H1 (cell line): ENCODE measurements at regions not wholly inside any gene's neighbourhood (a gene's known extent, or its start where the extent isn't known, plus 50 kb on each side); places are given as distances from the start of the nearest gene placed in this dataset.

ENCODE experiments used
- CTCF ChIA-PET: fragments of 300-600 bp; sonication (Branson Sonifier 250); formaldehyde crosslinking; loops from one replicate; lab custom pipeline; 2021; ENCODE audit not compliant: partially characterized antibody; lab: Charles Lee
- POLR2A ChIA-PET: fragments of 300-600 bp; sonication (Branson Sonifier 250); formaldehyde crosslinking; loops from one replicate; lab custom pipeline; 2021; ENCODE audit warnings: inconsistent platforms; ENCODE audit not compliant: partially characterized antibody; lab: Charles Lee
- DNase-seq, 2 experiments: peaks; one replicate each; pipeline versions ENCODE4 v3.0.0 to v3.0.0-alpha.2; 2010 to 2022; ENCODE audit warnings: low spot score in 2 of 2, low read depth in 1 of 2, mixed read lengths in 1 of 2
- FAIRE-seq: peaks from 2 replicates; lab custom pipeline; 2011; peaks lifted over from hg19 to GRCh38; lab: Jason Lieb, UNC
- H2AFZ ChIP-seq: 2 replicates; pipeline ENCODE4 v1.8.1; 2012; ENCODE audit warnings: low read length, inconsistent platforms
- H2AK5ac ChIP-seq: 2 replicates; pipeline ENCODE4 v1.6.1; 2013; ENCODE audit warnings: low read depth, low read length
- H2BK120ac ChIP-seq: replicated peaks from 2 replicates; pipeline ENCODE3; 2013; ENCODE audit warnings: low read depth, low read length, inconsistent platforms
- H2BK12ac ChIP-seq: 2 replicates; pipeline ENCODE4 v1.6.1; 2013; ENCODE audit warnings: low read depth, low read length
- H2BK15ac ChIP-seq: 2 replicates; pipeline ENCODE4 v1.6.1; 2013; ENCODE audit warnings: low read length
- H2BK20ac ChIP-seq: 2 replicates; pipeline ENCODE4 v1.6.1; 2013; ENCODE audit warnings: low read length
- H2BK5ac ChIP-seq: 2 replicates; pipeline ENCODE4 v1.6.1; 2013; ENCODE audit warnings: low read depth, low read length
- H3K14ac ChIP-seq: 2 replicates; pipeline ENCODE4 v1.6.1; 2013; ENCODE audit warnings: inconsistent platforms; ENCODE audit not compliant: insufficient read length
- H3K18ac ChIP-seq: 2 replicates; pipeline ENCODE4 v1.6.1; 2013; ENCODE audit warnings: low read length; ENCODE audit errors: extremely low read depth
- H3K23ac ChIP-seq: 2 replicates; pipeline ENCODE4 v1.6.1; 2013; ENCODE audit warnings: inconsistent platforms; ENCODE audit not compliant: insufficient read length
- H3K23me2 ChIP-seq: 2 replicates; pipeline ENCODE4 v1.6.1; 2013; ENCODE audit warnings: low read depth, low read length
- H3K27ac ChIP-seq: 2 replicates; pipeline ENCODE4 v1.6.1; 2011; ENCODE audit warnings: low read depth, low read length, inconsistent platforms
- H3K27me3 ChIP-seq, 4 experiments: replicated peaks in 1 of 4; 1 replicate in 1 of 4; 2 replicates in 3 of 4; pipeline versions ENCODE4 v1.6.1 to v1.8.1; 2011 to 2013; ENCODE audit warnings: low read length in 3 of 4, mild to moderate bottlenecking in 3 of 4, inconsistent platforms in 2 of 4, mixed read lengths in 2 of 4, moderate library complexity in 1 of 4; ENCODE audit not compliant: control insufficient read depth in 3 of 4, insufficient read depth in 3 of 4; ENCODE audit errors: extremely low read depth in 1 of 4
- H3K36me3 ChIP-seq, 4 experiments: 2 replicates each; pipeline versions ENCODE4 v1.6.1 to v1.8.1; 2011 to 2013; ENCODE audit warnings: mild to moderate bottlenecking in 4 of 4, low read length in 3 of 4, moderate library complexity in 2 of 4, control low read depth in 1 of 4, inconsistent platforms in 1 of 4; ENCODE audit not compliant: insufficient read depth in 4 of 4, control insufficient read depth in 2 of 4
- H3K4ac ChIP-seq: replicated peaks from 2 replicates; pipeline ENCODE3; 2013; ENCODE audit warnings: low read length, low read depth, mixed read lengths, inconsistent platforms; ENCODE audit not compliant: insufficient read length
- H3K4me1 ChIP-seq, 4 experiments: replicated peaks in 1 of 4; 1 replicate in 1 of 4; 2 replicates in 3 of 4; pipeline versions ENCODE4 v1.6.1 to v1.8.1; 2011 to 2013; ENCODE audit warnings: low read length in 3 of 4, inconsistent platforms in 2 of 4, mixed read lengths in 1 of 4; ENCODE audit not compliant: insufficient read depth in 4 of 4, control insufficient read depth in 3 of 4
- H3K4me2 ChIP-seq, 2 experiments: 2 replicates each; pipeline versions ENCODE4 v1.6.1 to v1.8.1; 2011 to 2013; ENCODE audit warnings: low read depth in 2 of 2, low read length in 2 of 2, control low read depth in 1 of 2, inconsistent platforms in 1 of 2, mild to moderate bottlenecking in 1 of 2; ENCODE audit not compliant: insufficient read depth in 1 of 2
- H3K4me3 ChIP-seq, 4 experiments: fragments of 200-600, 300-600 bp in 1 of 4; sonication (generic), shearing (Covaris generic), sonication (Bioruptor Twin) in 1 of 4; 2 replicates each; pipeline versions ENCODE4 v1.5.1 to v1.8.1; 2011 to 2016; ENCODE audit warnings: low read length in 4 of 4, low read depth in 3 of 4, control low read depth in 2 of 4, inconsistent platforms in 2 of 4, mild to moderate bottlenecking in 2 of 4, mixed read lengths in 1 of 4, moderate library complexity in 1 of 4; ENCODE audit not compliant: insufficient read depth in 2 of 4; ENCODE audit errors: extremely low read depth in 1 of 4
- H3K56ac ChIP-seq: replicated peaks from 2 replicates; pipeline ENCODE3; 2013; ENCODE audit warnings: low read depth, mild to moderate bottlenecking, mixed read lengths, low read length, inconsistent platforms; ENCODE audit not compliant: insufficient read length
- H3K79me1 ChIP-seq: 2 replicates; pipeline ENCODE4 v1.6.1; 2013; ENCODE audit warnings: low read depth, low read length, control low read depth
- H3K79me2 ChIP-seq, 2 experiments: 2 replicates each; pipeline versions ENCODE4 v1.6.1 to v1.8.1; 2012 to 2013; ENCODE audit warnings: low read length in 2 of 2, mild to moderate bottlenecking in 2 of 2, inconsistent platforms in 1 of 2; ENCODE audit not compliant: insufficient read depth in 2 of 2, control insufficient read depth in 1 of 2
- H3K9ac ChIP-seq, 4 experiments: replicated peaks in 1 of 4; 1 replicate in 1 of 4; 2 replicates in 3 of 4; pipeline versions ENCODE4 v1.6.1 to v1.8.1; 2011 to 2013; ENCODE audit warnings: low read depth in 3 of 4, low read length in 3 of 4, control low read depth in 2 of 4, mild to moderate bottlenecking in 2 of 4, moderate library complexity in 2 of 4, inconsistent platforms in 1 of 4; ENCODE audit errors: extremely low read depth in 1 of 4
- H3K9me3 ChIP-seq, 2 experiments: 2 replicates each; pipeline versions ENCODE4 v1.6.1 to v1.8.1; 2012 to 2013; ENCODE audit warnings: mild to moderate bottlenecking in 2 of 2, moderate library complexity in 2 of 2, control low read depth in 1 of 2, inconsistent platforms in 1 of 2, low read depth in 1 of 2, low read length in 1 of 2, mixed read lengths in 1 of 2; ENCODE audit not compliant: insufficient read depth in 2 of 2
- H4K20me1 ChIP-seq, 2 experiments: replicated peaks in 1 of 2; 2 replicates each; pipeline versions ENCODE3 to v1.8.1; 2011 to 2013; ENCODE audit warnings: inconsistent platforms in 2 of 2, low read length in 2 of 2, mild to moderate bottlenecking in 1 of 2; ENCODE audit not compliant: insufficient read depth in 2 of 2, control insufficient read depth in 1 of 2
- H4K5ac ChIP-seq: 2 replicates; pipeline ENCODE4 v1.6.1; 2013; ENCODE audit warnings: low read length, low read depth, mixed read lengths, inconsistent platforms; ENCODE audit not compliant: insufficient read length
- H4K8ac ChIP-seq: 2 replicates; pipeline ENCODE4 v1.8.0; 2013; ENCODE audit warnings: mild to moderate bottlenecking, moderate library complexity, low read length, inconsistent platforms; ENCODE audit not compliant: insufficient read depth; ENCODE audit errors: extremely low read depth
- H4K91ac ChIP-seq: replicated peaks from 2 replicates; pipeline ENCODE3; 2013; ENCODE audit warnings: low read length, mixed read lengths, inconsistent platforms; ENCODE audit not compliant: insufficient read length
- BRCA1 ChIP-seq: IDR thresholded peaks from 2 replicates; pipeline ENCODE4 v1.6.1; 2012; ENCODE audit warnings: low read depth, low read length, improper control_type of control experiment
- GABPA ChIP-seq: IDR thresholded peaks from 2 replicates; pipeline ENCODE4 v1.6.1; 2011; ENCODE audit warnings: mild to moderate bottlenecking, low read length, moderate library complexity, borderline replicate concordance; ENCODE audit not compliant: insufficient read depth
- POU5F1 ChIP-seq: IDR thresholded peaks from 2 replicates; pipeline ENCODE4 v1.6.1; 2011; ENCODE audit warnings: low read depth, mild to moderate bottlenecking, low read length, moderate library complexity
- RFX5 ChIP-seq: IDR thresholded peaks from 2 replicates; pipeline ENCODE4 v1.6.1; 2011; ENCODE audit warnings: low read depth, low read length, improper control_type of control experiment, borderline replicate concordance
- SIX5 ChIP-seq: IDR thresholded peaks from 2 replicates; pipeline ENCODE4 v1.6.1; 2011; ENCODE audit warnings: mild to moderate bottlenecking, low read depth, low read length
- SP1 ChIP-seq: IDR thresholded peaks from 2 replicates; pipeline ENCODE4 v1.6.1; 2011; ENCODE audit warnings: low read depth, low read length
- SUZ12 ChIP-seq: fragments of 200-600 bp; sonication (generic); IDR thresholded peaks from 2 replicates; pipeline ENCODE4 v1.6.1; 2012; ENCODE audit warnings: mild to moderate bottlenecking, inconsistent platforms, low read length, moderate library complexity, mixed read lengths
- TCF12 ChIP-seq: IDR thresholded peaks from 2 replicates; pipeline ENCODE4 v1.6.1; 2011; ENCODE audit warnings: low read depth, mild to moderate bottlenecking, low read length
- YY1 ChIP-seq: IDR thresholded peaks from 2 replicates; pipeline ENCODE4 v1.6.1; 2011; ENCODE audit warnings: low read depth, mild to moderate bottlenecking, low read length
- WGBS, 2 experiments: shearing (Covaris generic) in 1 of 2; methylation state at CpG; one replicate each; pipeline versions ENCODE4 v1.1.6 to v1.1.7; 2013 to 2015; ENCODE audit warnings: low lambda C conversion rate in 2 of 2, mixed read lengths in 2 of 2, inconsistent platforms in 1 of 2, low coverage in 1 of 2, missing lambda C conversion rate in 1 of 2; ENCODE audit not compliant: insufficient replicate concordance in 2 of 2, insufficient coverage in 1 of 2, insufficient read length in 1 of 2; ENCODE audit errors: extremely low coverage in 1 of 2, missing lambda C conversion rate in 1 of 2; 5-methylcytosine and 5-hydroxymethylcytosine counted together

- no peak overlapping the region for H3K9ac ChIP-seq
- H4K8ac ChIP-seq: no peak overlapping the region
- no peak overlapping the region for H2BK12ac ChIP-seq
- H3K14ac ChIP-seq: no peak overlapping the region
- no peaks in the 10 kb centered on the region for H3K36me3 ChIP-seq
- no peak overlapping the region for H2BK120ac ChIP-seq
- H3K23ac ChIP-seq: no peak overlapping the region
- no peaks in the 10 kb centered on the region for H3K79me2 ChIP-seq
- H3K79me1 ChIP-seq: no peaks in the 10 kb centered on the region
- peaks cover 0 to 2% (median 0%) of the 10 kb centered on the region in 4 experiments; a peak in 2 of 7 replicates for H3K4me1 ChIP-seq
- no peak overlapping the region for H2AK5ac ChIP-seq
- no peaks in the 10 kb centered on the region for H4K20me1 ChIP-seq
- no peak overlapping the region for H4K91ac ChIP-seq
- H3K4ac ChIP-seq: no peak overlapping the region
- DNase-seq (no peak), FAIRE-seq (no peak)
- H2BK15ac ChIP-seq: no peak overlapping the region
- ChIA-PET CTCF (no interaction called here), POLR2A (no interaction called here)
- no peak overlapping the region for H3K18ac ChIP-seq
- H3K56ac ChIP-seq: no peak overlapping the region
- H2BK20ac ChIP-seq: no peak overlapping the region
- 88% methylated on average over 4 of the region's 4 CpGs; no CpG with 5 or more reads in 1 of the 2 experiments for WGBS, 2 experiments
- no peak overlapping the region for H4K5ac ChIP-seq
- H3K4me3 ChIP-seq: no peak overlapping the region
- H2BK5ac ChIP-seq: no peak overlapping the region
- H3K23me2 ChIP-seq: no peaks in the 10 kb centered on the region
- H3K27ac ChIP-seq: no peak overlapping the region
- H3K9me3 ChIP-seq: no peaks in the 10 kb centered on the region
- H3K4me2 ChIP-seq: no peak overlapping the region
- no peaks in the 10 kb centered on the region for H3K27me3 ChIP-seq
- H2AFZ ChIP-seq: no peak overlapping the region
- TF ChIP-seq GABPA: no peak
- no peak for TF ChIP-seq TCF12
- TF ChIP-seq POU5F1: no peak
- TF ChIP-seq BRCA1: no peak
- TF ChIP-seq SIX5: no peak
- no peak for TF ChIP-seq SUZ12
- TF ChIP-seq RFX5: no peak
- no peak for TF ChIP-seq YY1
- no peak for TF ChIP-seq SP1
Observed at GRCh38 chr1:177659281-177659680, 310.6 kb downstream of the SEC16B start.
